Neural progenitor cell (in vitro differentiated cells): ENCODE measurements at regions not wholly inside any gene's neighbourhood (a gene's known extent, or its start where the extent isn't known, plus 50 kb on each side); places are given as distances from the start of the nearest gene placed in this dataset.

Source experiments
- EZH2 ChIP-seq: fragments of 200-600 bp; sonication (generic); IDR thresholded peaks from 2 replicates; pipeline ENCODE4 v1.6.1; 2017; ENCODE audit warnings: antibody characterized with exemption, mild to moderate bottlenecking, moderate library complexity
- EZH2phosphoT487 ChIP-seq: fragments of 200-600 bp; sonication (generic); IDR thresholded peaks from 2 replicates; pipeline ENCODE4 v1.6.1; 2017; ENCODE audit warnings: antibody characterized with exemption
- TF ChIP-seq, protein P1 (sequence below): fragments of 200-600 bp; sonication (generic); IDR thresholded peaks from 2 replicates; pipeline ENCODE4 v1.5.1; 2017; ENCODE audit warnings: antibody characterized with exemption, mild to moderate bottlenecking

GRCh38 chr14:60590991-60591414 lies 58.3 kb downstream of the SIX1 start:
- TF ChIP-seq, protein P1, sequence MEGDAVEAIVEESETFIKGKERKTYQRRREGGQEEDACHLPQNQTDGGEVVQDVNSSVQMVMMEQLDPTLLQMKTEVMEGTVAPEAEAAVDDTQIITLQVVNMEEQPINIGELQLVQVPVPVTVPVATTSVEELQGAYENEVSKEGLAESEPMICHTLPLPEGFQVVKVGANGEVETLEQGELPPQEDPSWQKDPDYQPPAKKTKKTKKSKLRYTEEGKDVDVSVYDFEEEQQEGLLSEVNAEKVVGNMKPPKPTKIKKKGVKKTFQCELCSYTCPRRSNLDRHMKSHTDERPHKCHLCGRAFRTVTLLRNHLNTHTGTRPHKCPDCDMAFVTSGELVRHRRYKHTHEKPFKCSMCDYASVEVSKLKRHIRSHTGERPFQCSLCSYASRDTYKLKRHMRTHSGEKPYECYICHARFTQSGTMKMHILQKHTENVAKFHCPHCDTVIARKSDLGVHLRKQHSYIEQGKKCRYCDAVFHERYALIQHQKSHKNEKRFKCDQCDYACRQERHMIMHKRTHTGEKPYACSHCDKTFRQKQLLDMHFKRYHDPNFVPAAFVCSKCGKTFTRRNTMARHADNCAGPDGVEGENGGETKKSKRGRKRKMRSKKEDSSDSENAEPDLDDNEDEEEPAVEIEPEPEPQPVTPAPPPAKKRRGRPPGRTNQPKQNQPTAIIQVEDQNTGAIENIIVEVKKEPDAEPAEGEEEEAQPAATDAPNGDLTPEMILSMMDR, result no peak
- TF ChIP-seq EZH2phosphoT487 (no peak), EZH2 (no peak)
